ENCODE measurements at regions not wholly inside any gene's neighbourhood (a gene's known extent, or its start where the extent isn't known, plus 50 kb on each side); places are given as distances from the start of the nearest gene placed in this dataset.

- no peak overlapping the region for H3K27ac ChIP-seq (ENCODE audit: low read depth, low read length)
- no peaks in the 10 kb centered on the region for H3K36me3 ChIP-seq (ENCODE audit: insufficient read depth, low read length)
- no peak overlapping the region for H3K4me3 ChIP-seq (ENCODE audit: low read depth, low read length)
- H3K4me1 ChIP-seq (ENCODE audit: control insufficient read depth, insufficient read depth, low read length, unreplicated experiment): peaks cover 7% of the 10 kb centered on the region
- no peak overlapping the region for H2AFZ ChIP-seq (ENCODE audit: low read length, unreplicated experiment)
- no peaks in the 10 kb centered on the region for H3K79me2 ChIP-seq (ENCODE audit: control insufficient read depth, insufficient read depth, low read length, unreplicated experiment)
- H3K27me3 ChIP-seq (ENCODE audit: insufficient read depth, low read length): no peaks in the 10 kb centered on the region
Observed at GRCh38 chr4:123127218-123127617, 204.8 kb upstream of the NUDT6 start.

- Histone ChIP-seq H3K27ac (ENCODE audit: low read depth, low read length) (peak overlapping the region; percentile 10; the same call in 1 of the 2 replicates), H3K79me2 (ENCODE audit: control insufficient read depth, insufficient read depth, low read length, unreplicated experiment) (no peaks in the 10 kb centered on the region), H3K36me3 (ENCODE audit: insufficient read depth, low read length) (no peaks in the 10 kb centered on the region), H3K4me1 (ENCODE audit: control insufficient read depth, insufficient read depth, low read length, unreplicated experiment) (peaks cover 7% of the 10 kb centered on the region), H3K4me3 (ENCODE audit: low read depth, low read length) (no peak overlapping the region), H3K27me3 (ENCODE audit: insufficient read depth, low read length) (no peaks in the 10 kb centered on the region), H2AFZ (ENCODE audit: low read length, unreplicated experiment) (no peak overlapping the region)
Observed at GRCh38 chr4:123127875-123128274, 205.5 kb upstream of the NUDT6 start.

GRCh38 chr4:123133397-123134050, 211.1 kb upstream of the NUDT6 start:
- no peaks in the 10 kb centered on the region for H3K4me1 ChIP-seq (ENCODE audit: control insufficient read depth, insufficient read depth, low read length, unreplicated experiment)
- no peak overlapping the region for H3K4me3 ChIP-seq (ENCODE audit: low read depth, low read length)
- no peak overlapping the region for H3K27ac ChIP-seq (ENCODE audit: low read depth, low read length)
- no peaks in the 10 kb centered on the region for H3K27me3 ChIP-seq (ENCODE audit: insufficient read depth, low read length)
- H3K36me3 ChIP-seq (ENCODE audit: insufficient read depth, low read length): no peaks in the 10 kb centered on the region
- H2AFZ ChIP-seq (ENCODE audit: low read length, unreplicated experiment): no peak overlapping the region
- H3K79me2 ChIP-seq (ENCODE audit: control insufficient read depth, insufficient read depth, low read length, unreplicated experiment): no peaks in the 10 kb centered on the region

GRCh38 chr4:123144616-123145015, 222.2 kb upstream of the NUDT6 start:
- H2AFZ ChIP-seq (ENCODE audit: low read length, unreplicated experiment): no peak overlapping the region
- no peak overlapping the region for H3K27ac ChIP-seq (ENCODE audit: low read depth, low read length)
- no peaks in the 10 kb centered on the region for H3K79me2 ChIP-seq (ENCODE audit: control insufficient read depth, insufficient read depth, low read length, unreplicated experiment)
- no peaks in the 10 kb centered on the region for H3K4me1 ChIP-seq (ENCODE audit: control insufficient read depth, insufficient read depth, low read length, unreplicated experiment)
- H3K27me3 ChIP-seq (ENCODE audit: insufficient read depth, low read length): no peaks in the 10 kb centered on the region
- no peaks in the 10 kb centered on the region for H3K36me3 ChIP-seq (ENCODE audit: insufficient read depth, low read length)
- H3K4me3 ChIP-seq (ENCODE audit: low read depth, low read length): no peak overlapping the region

GRCh38 chr4:123158576-123158975, 236.2 kb upstream of the NUDT6 start:
- Histone ChIP-seq H3K36me3 (ENCODE audit: insufficient read depth, low read length) (no peaks in the 10 kb centered on the region), H2AFZ (ENCODE audit: low read length, unreplicated experiment) (no peak overlapping the region), H3K4me1 (ENCODE audit: control insufficient read depth, insufficient read depth, low read length, unreplicated experiment) (no peaks in the 10 kb centered on the region), H3K27me3 (ENCODE audit: insufficient read depth, low read length) (no peaks in the 10 kb centered on the region), H3K79me2 (ENCODE audit: control insufficient read depth, insufficient read depth, low read length, unreplicated experiment) (no peaks in the 10 kb centered on the region), H3K4me3 (ENCODE audit: low read depth, low read length) (no peak overlapping the region), H3K27ac (ENCODE audit: low read depth, low read length) (no peak overlapping the region)

- Histone ChIP-seq H3K27ac (ENCODE audit: low read depth, low read length) (no peak overlapping the region), H3K4me1 (ENCODE audit: control insufficient read depth, insufficient read depth, low read length, unreplicated experiment) (no peaks in the 10 kb centered on the region), H3K4me3 (ENCODE audit: low read depth, low read length) (no peak overlapping the region), H3K36me3 (ENCODE audit: insufficient read depth, low read length) (no peaks in the 10 kb centered on the region), H3K27me3 (ENCODE audit: insufficient read depth, low read length) (no peaks in the 10 kb centered on the region), H3K79me2 (ENCODE audit: control insufficient read depth, insufficient read depth, low read length, unreplicated experiment) (no peaks in the 10 kb centered on the region), H2AFZ (ENCODE audit: low read length, unreplicated experiment) (no peak overlapping the region)
Observed at GRCh38 chr4:123159479-123159878, 237.1 kb upstream of the NUDT6 start.

GRCh38 chr4:123162859-123163258, 233.7 kb upstream of the SPRY1 start:
- Histone ChIP-seq H3K36me3 (ENCODE audit: insufficient read depth, low read length) (peaks cover 4% of the 10 kb centered on the region; the same call in 1 of the 2 replicates), H2AFZ (ENCODE audit: low read length, unreplicated experiment) (no peak overlapping the region), H3K27me3 (ENCODE audit: insufficient read depth, low read length) (no peaks in the 10 kb centered on the region), H3K79me2 (ENCODE audit: control insufficient read depth, insufficient read depth, low read length, unreplicated experiment) (no peaks in the 10 kb centered on the region), H3K4me3 (ENCODE audit: low read depth, low read length) (no peak overlapping the region), H3K4me1 (ENCODE audit: control insufficient read depth, insufficient read depth, low read length, unreplicated experiment) (no peaks in the 10 kb centered on the region), H3K27ac (ENCODE audit: low read depth, low read length) (no peak overlapping the region)

- Histone ChIP-seq H3K27me3 (ENCODE audit: insufficient read depth, low read length) (no peaks in the 10 kb centered on the region), H2AFZ (ENCODE audit: low read length, unreplicated experiment) (no peak overlapping the region), H3K36me3 (ENCODE audit: insufficient read depth, low read length) (peaks cover 4% of the 10 kb centered on the region; the same call in 1 of the 2 replicates), H3K79me2 (ENCODE audit: control insufficient read depth, insufficient read depth, low read length, unreplicated experiment) (no peaks in the 10 kb centered on the region), H3K4me1 (ENCODE audit: control insufficient read depth, insufficient read depth, low read length, unreplicated experiment) (no peaks in the 10 kb centered on the region), H3K27ac (ENCODE audit: low read depth, low read length) (no peak overlapping the region), H3K4me3 (ENCODE audit: low read depth, low read length) (no peak overlapping the region)
Observed at GRCh38 chr4:123163501-123163900, 233.1 kb upstream of the SPRY1 start.

GRCh38 chr4:123166023-123166422, 230.6 kb upstream of the SPRY1 start:
- Histone ChIP-seq H3K4me3 (ENCODE audit: low read depth, low read length) (no peak overlapping the region), H3K27me3 (ENCODE audit: insufficient read depth, low read length) (no peaks in the 10 kb centered on the region), H3K36me3 (ENCODE audit: insufficient read depth, low read length) (peaks cover 4% of the 10 kb centered on the region; the same call in 1 of the 2 replicates)

GRCh38 chr4:123167931-123168330, 228.7 kb upstream of the SPRY1 start:
- peaks cover 4% of the 10 kb centered on the region; the same call in 1 of the 2 replicates for H3K36me3 ChIP-seq (ENCODE audit: insufficient read depth, low read length)
- no peak overlapping the region for H3K27ac ChIP-seq (ENCODE audit: low read depth, low read length)
- no peak overlapping the region for H3K4me3 ChIP-seq (ENCODE audit: low read depth, low read length)
- H3K79me2 ChIP-seq (ENCODE audit: control insufficient read depth, insufficient read depth, low read length, unreplicated experiment): no peaks in the 10 kb centered on the region
- no peak overlapping the region for H2AFZ ChIP-seq (ENCODE audit: low read length, unreplicated experiment)
- no peaks in the 10 kb centered on the region for H3K4me1 ChIP-seq (ENCODE audit: control insufficient read depth, insufficient read depth, low read length, unreplicated experiment)
- H3K27me3 ChIP-seq (ENCODE audit: insufficient read depth, low read length): no peaks in the 10 kb centered on the region

More at GRCh38 chr4:123166023-123166422, 230.6 kb upstream of the SPRY1 start:
- no peak overlapping the region for H2AFZ ChIP-seq (ENCODE audit: low read length, unreplicated experiment)
- no peak overlapping the region for H3K27ac ChIP-seq (ENCODE audit: low read depth, low read length)
- H3K4me1 ChIP-seq (ENCODE audit: control insufficient read depth, insufficient read depth, low read length, unreplicated experiment): no peaks in the 10 kb centered on the region
- H3K79me2 ChIP-seq (ENCODE audit: control insufficient read depth, insufficient read depth, low read length, unreplicated experiment): no peaks in the 10 kb centered on the region

- H3K36me3 ChIP-seq (ENCODE audit: insufficient read depth, low read length): peaks cover 4% of the 10 kb centered on the region; the same call in 1 of the 2 replicates
- H3K79me2 ChIP-seq (ENCODE audit: control insufficient read depth, insufficient read depth, low read length, unreplicated experiment): no peaks in the 10 kb centered on the region
- no peak overlapping the region for H3K27ac ChIP-seq (ENCODE audit: low read depth, low read length)
- H3K4me1 ChIP-seq (ENCODE audit: control insufficient read depth, insufficient read depth, low read length, unreplicated experiment): no peaks in the 10 kb centered on the region
- no peak overlapping the region for H2AFZ ChIP-seq (ENCODE audit: low read length, unreplicated experiment)
- H3K4me3 ChIP-seq (ENCODE audit: low read depth, low read length): no peak overlapping the region
- no peaks in the 10 kb centered on the region for H3K27me3 ChIP-seq (ENCODE audit: insufficient read depth, low read length)
Observed at GRCh38 chr4:123168812-123169211, 227.8 kb upstream of the SPRY1 start.
